AG04449 (cell line): ENCODE measurements at regions not wholly inside any gene's neighbourhood (a gene's known extent, or its start where the extent isn't known, plus 50 kb on each side); places are given as distances from the start of the nearest gene placed in this dataset.

ENCODE experiments used
- CTCF ChIA-PET: fragments of 350-600 bp; formaldehyde crosslinking; extraction: SDS; loops from one replicate; lab custom pipeline; 2021; ENCODE audit warnings: antibody characterized with exemption; lab: Yijun Ruan, JAX
- POLR2A ChIA-PET: fragments of 400-600, 350-600 bp; formaldehyde crosslinking; extraction: SDS; loops from one replicate; lab custom pipeline; 2020; ENCODE audit warnings: antibody characterized with exemption, inconsistent platforms; lab: Yijun Ruan, JAX
- DNase-seq: peaks from one replicate; pipeline ENCODE4 v3.0.0-alpha.2; 2010; ENCODE audit warnings: low read depth, low spot score
- H3K4me3 ChIP-seq: 2 replicates; pipeline ENCODE4 v1.5.1; 2011; ENCODE audit warnings: low read depth, mild to moderate bottlenecking, control low read depth, low read length
- TF ChIP-seq, protein P1 (sequence below): IDR thresholded peaks from one replicate; pipeline ENCODE4 v1.5.1; 2011; ENCODE audit warnings: mild to moderate bottlenecking, moderate library complexity, low read length, control low read depth, inconsistent platforms; ENCODE audit not compliant: insufficient read depth; ENCODE audit errors: missing control alignments

DNA sequence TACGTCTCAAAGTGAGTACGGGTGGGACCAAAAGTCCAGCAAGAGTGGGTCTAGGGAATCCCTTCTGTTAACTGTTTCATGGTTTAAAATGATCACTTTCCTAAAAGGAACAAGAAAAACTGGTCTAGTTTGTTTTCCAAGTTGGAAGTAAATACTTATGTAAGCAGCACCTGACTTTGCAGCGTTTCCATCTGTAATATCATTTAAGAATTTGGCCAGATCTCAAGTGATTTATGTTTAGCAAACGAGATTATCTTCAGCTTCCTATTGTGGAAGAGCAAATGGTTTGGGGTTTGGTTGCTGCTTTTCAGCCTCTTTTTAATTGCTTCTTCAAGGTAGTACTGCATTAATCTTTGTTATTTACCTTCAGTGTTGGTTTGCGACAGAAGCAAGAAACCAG lies 50.4 kb downstream of the FHIP1A start:
- POLR2A ChIA-PET: no interaction called here
- DNase-seq: no peak
- CTCF ChIA-PET: no interaction called here
- H3K4me3 ChIP-seq: no peak overlapping the region
- TF ChIP-seq, protein P1, sequence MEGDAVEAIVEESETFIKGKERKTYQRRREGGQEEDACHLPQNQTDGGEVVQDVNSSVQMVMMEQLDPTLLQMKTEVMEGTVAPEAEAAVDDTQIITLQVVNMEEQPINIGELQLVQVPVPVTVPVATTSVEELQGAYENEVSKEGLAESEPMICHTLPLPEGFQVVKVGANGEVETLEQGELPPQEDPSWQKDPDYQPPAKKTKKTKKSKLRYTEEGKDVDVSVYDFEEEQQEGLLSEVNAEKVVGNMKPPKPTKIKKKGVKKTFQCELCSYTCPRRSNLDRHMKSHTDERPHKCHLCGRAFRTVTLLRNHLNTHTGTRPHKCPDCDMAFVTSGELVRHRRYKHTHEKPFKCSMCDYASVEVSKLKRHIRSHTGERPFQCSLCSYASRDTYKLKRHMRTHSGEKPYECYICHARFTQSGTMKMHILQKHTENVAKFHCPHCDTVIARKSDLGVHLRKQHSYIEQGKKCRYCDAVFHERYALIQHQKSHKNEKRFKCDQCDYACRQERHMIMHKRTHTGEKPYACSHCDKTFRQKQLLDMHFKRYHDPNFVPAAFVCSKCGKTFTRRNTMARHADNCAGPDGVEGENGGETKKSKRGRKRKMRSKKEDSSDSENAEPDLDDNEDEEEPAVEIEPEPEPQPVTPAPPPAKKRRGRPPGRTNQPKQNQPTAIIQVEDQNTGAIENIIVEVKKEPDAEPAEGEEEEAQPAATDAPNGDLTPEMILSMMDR: no peak

DNA sequence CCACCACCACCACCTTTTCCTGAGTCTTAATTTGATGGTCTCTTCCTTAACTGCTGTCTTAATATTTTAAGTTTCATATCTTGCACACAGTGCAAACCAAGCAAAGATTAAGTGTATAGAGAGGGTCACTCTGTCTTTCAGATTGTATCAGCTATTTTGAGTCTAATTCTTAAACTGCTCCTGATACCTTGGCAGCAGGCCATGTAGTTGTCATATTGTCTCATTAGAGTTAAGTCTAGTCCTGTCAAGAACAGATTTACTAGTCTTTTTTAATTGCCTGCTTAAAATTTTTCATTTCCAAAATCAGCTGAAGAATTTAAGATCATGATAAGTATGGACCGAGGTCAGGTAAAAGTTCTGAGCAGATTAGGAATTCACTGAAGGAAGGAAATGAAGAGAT lies 51.5 kb downstream of the FHIP1A start:
- CTCF ChIA-PET: no interaction called here
- TF ChIP-seq, protein P1: no peak
- H3K4me3 ChIP-seq: no peak overlapping the region
- DNase-seq: no peak
- POLR2A ChIA-PET: no interaction called here

DNA sequence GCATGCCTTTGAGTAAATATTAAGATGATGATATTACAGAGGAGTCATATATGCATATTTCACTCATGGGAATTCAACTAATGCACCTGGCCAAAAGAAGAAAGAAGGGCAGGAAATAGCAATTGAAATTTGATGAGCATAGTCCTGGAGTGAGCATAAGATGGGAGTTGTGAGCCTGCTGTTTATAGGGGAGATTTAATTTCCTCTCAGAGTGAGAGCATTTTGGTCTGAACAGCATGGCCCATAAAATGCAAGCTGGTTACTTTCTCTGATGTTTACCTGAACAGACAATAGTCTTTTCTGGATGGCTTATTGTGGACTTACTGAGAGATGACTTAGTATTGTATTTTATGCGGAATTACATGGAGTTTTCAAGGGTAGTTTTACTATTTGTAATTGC lies 53.6 kb downstream of the FHIP1A start:
- ChIA-PET POLR2A (no interaction called here), CTCF (no interaction called here)
- no peak for DNase-seq
- TF ChIP-seq, protein P1: no peak
- H3K4me3 ChIP-seq: no peak overlapping the region

DNA sequence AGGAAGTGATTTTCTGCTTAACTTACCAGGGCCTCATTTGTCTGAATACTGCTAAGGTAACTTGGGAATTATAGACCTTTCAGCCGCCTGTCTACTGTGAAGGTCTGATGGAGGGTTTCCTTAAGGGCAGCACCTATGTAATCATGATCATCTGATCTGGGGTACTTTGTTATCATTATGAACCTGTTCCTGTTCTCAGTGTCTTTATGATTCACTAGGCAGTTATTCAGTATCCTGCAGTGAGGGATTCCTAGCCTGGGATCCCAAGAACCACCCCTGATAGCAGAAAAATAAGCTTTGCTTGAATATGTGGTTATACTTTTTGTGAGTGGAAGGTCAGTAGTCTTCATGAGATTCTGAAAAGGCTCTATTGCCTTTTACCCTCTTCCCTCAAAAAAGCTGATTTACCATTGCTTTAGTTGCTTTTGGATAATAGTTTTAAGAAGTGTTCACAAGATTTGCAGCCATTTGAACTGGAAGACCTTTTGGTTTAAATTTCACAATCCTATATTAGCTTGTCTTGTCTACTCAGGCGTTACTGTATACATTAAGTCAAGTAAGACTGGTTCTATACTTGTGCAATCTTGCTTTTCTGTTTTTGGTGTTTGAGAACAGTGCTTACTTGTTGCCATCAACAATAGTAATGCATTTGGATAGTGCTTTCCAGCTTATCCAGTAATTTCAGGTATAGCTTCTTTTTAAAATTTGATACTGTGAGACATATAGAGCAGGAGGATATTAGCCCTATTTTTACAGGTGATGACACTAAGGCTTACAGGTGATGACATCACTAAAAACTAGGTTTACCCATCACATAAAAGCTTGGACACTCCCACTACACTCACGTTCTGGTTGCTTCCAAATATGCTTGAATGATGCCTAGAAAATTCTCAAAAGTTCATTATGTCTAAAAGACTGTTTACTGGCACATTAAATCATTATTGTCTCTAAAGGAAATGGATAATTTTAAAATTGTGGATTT lies 60.0 kb downstream of the FHIP1A start:
- TF ChIP-seq, protein P1: no peak
- no peak for DNase-seq
- ChIA-PET CTCF (no interaction called here), POLR2A (no interaction called here)
- no peak overlapping the region for H3K4me3 ChIP-seq

DNA sequence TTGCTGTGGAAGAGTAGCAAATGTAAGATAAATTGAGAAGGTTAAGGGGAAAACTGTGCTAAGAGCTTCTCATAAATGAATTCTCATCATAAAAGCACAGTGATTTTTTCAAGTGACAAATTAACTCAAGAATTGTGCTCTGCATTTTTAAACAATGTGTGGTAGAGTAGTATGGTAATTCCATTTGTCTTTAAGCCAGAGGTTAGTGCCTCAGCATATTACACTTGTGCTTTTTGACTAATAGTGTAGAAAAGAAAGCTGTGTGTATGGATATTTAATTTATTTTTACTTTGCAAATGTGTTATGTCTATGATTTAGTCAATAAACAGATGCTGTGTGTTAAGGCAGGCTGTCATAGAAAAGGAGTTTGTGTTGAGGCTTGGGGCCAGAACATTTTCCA lies 61.0 kb downstream of the FHIP1A start:
- no peak overlapping the region for H3K4me3 ChIP-seq
- ChIA-PET CTCF (interaction anchor here (0.6 kb wide), 1 partner anchor 19 kb away, joined by 3 read pairs; no protein-coding TSS in a partner anchor), POLR2A (no interaction called here)
- no peak for DNase-seq
- TF ChIP-seq, protein P1: no peak

DNA sequence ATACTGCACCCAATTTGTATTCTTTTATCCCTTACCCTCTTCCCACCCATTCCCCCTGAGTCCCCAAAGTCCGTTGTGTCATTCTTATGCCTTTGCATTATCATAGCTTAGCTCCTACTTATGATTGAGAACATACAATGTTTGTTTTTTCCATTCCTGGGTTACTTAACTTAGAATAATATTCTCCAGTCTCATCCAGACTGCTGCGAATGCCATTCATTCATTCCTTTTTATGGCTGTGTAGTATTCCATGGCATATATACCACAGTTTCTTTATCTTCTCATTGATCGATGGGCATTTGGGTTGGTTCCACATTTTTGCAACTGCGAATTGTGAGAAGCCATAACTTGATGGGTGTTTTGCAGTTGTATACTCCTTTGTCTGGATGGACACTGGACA lies 62.8 kb downstream of the FHIP1A start:
- H3K4me3 ChIP-seq: no peak overlapping the region
- DNase-seq: no peak
- POLR2A ChIA-PET: no interaction called here
- CTCF ChIA-PET: no interaction called here
- TF ChIP-seq, protein P1: no peak
